Transverse colon (tissue), 4 donors: ENCODE measurements at regions not wholly inside any gene's neighbourhood (a gene's known extent, or its start where the extent isn't known, plus 50 kb on each side); places are given as distances from the start of the nearest gene placed in this dataset.

Experiments
- DNase-seq: peaks from one replicate; pipeline ENCODE4 v3.0.0-alpha.2; 2019
- H3K27ac ChIP-seq, 4 donors: fragments of 200-600 bp; sonication (generic); 2 replicates each; pipeline ENCODE4 v1.5.1; 2016 to 2018; ENCODE audit warnings: inconsistent platforms in 4 of 4
- H3K27me3 ChIP-seq: fragments of 200-600 bp; sonication (generic); 2 replicates; pipeline ENCODE4 v1.5.1; 2017; ENCODE audit warnings: inconsistent platforms
- H3K36me3 ChIP-seq, 4 donors: fragments of 200-600 bp; sonication (generic); 2 replicates each; pipeline ENCODE4 v1.5.1; 2017 to 2019; ENCODE audit warnings: inconsistent platforms in 4 of 4
- H3K4me1 ChIP-seq, 4 donors: fragments of 200-600 bp; sonication (generic); 2 replicates each; pipeline ENCODE4 v1.5.1; 2017 to 2020; ENCODE audit warnings: inconsistent platforms in 4 of 4
- H3K4me3 ChIP-seq, 4 donors: fragments of 200-600 bp; sonication (generic); 1 replicate in 1 of 4; 2 replicates in 3 of 4; pipeline versions ENCODE4 v1.5.1 to v1.6.1; 2017 to 2019; ENCODE audit warnings: inconsistent platforms in 4 of 4
- H3K9me3 ChIP-seq, 2 donors: fragments of 200-600 bp; sonication (generic); 2 replicates each; pipeline ENCODE4 v1.5.1; 2017 to 2019; ENCODE audit warnings: inconsistent platforms in 2 of 2
- EP300 ChIP-seq: sonication (generic); formaldehyde crosslinking; IDR thresholded peaks from one replicate; pipeline ENCODE4 v1.6.1; 2017; ENCODE audit warnings: antibody characterized with exemption, low read depth
- POLR2A ChIP-seq: fragments of 450-650 bp; IDR thresholded peaks from one replicate; pipeline ENCODE4 v1.6.1; 2016; ENCODE audit warnings: antibody characterized with exemption, mild to moderate bottlenecking, moderate library complexity
- POLR2AphosphoS5 ChIP-seq, 3 donors: sonication (generic); formaldehyde crosslinking; IDR thresholded peaks; one replicate each; pipeline ENCODE4 v1.6.1; 2016; ENCODE audit warnings: antibody characterized with exemption in 3 of 3
- WGBS, 2 donors: methylation state at CpG; one replicate each; pipeline ENCODE4 v1.1.5; 2018; ENCODE audit warnings: low coverage in 1 of 2; 5-methylcytosine and 5-hydroxymethylcytosine counted together
- in situ Hi-C, 4 donors: fragments of 200-750 bp; cut with MboI; loops; one replicate each; pipeline versions ENCODE4 v1.15.0 to v1.15.1; 2017; ENCODE audit warnings: low sequenced_read_pairs in 3 of 4, low pct_ligation_motif_present in 1 of 4, low pct_unique_long_range_greater_than_20kb in 1 of 4
- intact Hi-C: fragments of 100-400 bp; cut with DNase I; formaldehyde crosslinking; loops from one replicate; pipeline ENCODE4 v1.15.1; 2023; ENCODE audit warnings: low total_unique reads
- TF ChIP-seq, protein P1 (sequence below), 5 experiments: fragments of 200-600 bp in 3 of 5; fragments of 450-650 bp in 2 of 5; sonication (generic) in 3 of 5; IDR thresholded peaks; 1 replicate in 2 of 5; 2 replicates in 3 of 5; pipeline ENCODE4 v1.5.1; 2016 to 2017; ENCODE audit warnings: antibody characterized with exemption in 5 of 5, inconsistent platforms in 3 of 5, mild to moderate bottlenecking in 2 of 5, moderate library complexity in 1 of 5

DNA sequence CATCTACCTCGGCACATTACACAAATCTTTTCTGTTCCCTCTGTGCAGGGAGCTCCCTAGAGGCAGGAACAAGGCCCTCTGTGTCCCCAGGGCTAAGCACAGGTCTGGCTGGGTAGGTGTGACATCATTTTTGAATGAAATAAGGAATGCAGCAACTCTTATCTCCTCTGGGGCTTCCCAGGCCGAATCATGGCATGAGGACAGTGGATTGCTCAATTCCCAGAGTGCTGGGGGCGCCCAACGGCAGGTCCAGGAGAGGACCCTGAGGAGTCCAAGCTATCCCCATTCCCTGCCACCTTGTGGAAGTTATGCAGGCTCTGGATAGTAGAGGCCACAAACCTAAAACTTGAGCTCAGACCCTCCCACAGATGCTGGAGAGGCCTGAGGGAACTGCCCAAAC, 158.0 kb upstream of the RAB6C start:
- 92% methylated on average over 4 of the region's 4 CpGs; no CpG with 5 or more reads in 1 of the 2 donors for WGBS, 2 donors
- TF ChIP-seq EP300 (no peak), POLR2A (no peak), POLR2AphosphoS5 (IDR thresholded peaks at IDR 0.05) (no peak)
- TF ChIP-seq, protein P1, sequence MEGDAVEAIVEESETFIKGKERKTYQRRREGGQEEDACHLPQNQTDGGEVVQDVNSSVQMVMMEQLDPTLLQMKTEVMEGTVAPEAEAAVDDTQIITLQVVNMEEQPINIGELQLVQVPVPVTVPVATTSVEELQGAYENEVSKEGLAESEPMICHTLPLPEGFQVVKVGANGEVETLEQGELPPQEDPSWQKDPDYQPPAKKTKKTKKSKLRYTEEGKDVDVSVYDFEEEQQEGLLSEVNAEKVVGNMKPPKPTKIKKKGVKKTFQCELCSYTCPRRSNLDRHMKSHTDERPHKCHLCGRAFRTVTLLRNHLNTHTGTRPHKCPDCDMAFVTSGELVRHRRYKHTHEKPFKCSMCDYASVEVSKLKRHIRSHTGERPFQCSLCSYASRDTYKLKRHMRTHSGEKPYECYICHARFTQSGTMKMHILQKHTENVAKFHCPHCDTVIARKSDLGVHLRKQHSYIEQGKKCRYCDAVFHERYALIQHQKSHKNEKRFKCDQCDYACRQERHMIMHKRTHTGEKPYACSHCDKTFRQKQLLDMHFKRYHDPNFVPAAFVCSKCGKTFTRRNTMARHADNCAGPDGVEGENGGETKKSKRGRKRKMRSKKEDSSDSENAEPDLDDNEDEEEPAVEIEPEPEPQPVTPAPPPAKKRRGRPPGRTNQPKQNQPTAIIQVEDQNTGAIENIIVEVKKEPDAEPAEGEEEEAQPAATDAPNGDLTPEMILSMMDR (IDR thresholded peaks at IDR 0.05) = no peak
- intact Hi-C loops = no loop called here

DNA sequence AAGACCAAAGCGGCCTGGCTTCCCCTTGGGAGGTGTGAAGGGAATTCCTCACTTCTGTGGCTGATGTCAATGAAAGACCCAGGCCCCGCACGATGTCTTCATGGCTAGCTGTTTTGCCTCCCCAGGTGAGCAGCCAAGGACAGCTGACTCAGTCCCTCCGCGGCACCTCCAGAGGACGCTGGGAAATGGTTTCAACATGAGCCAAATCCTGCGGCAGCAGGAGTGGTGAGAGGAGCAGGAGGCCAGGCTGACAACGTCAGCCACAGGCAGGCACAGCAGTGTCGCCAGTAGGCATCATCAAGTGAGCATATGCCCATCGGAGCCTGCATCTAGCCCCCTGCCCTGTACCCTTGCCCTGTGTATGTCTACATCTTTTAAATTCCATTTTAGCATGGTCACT, 156.4 kb upstream of the RAB6C start:
- intact Hi-C loops (no loop called here), in situ Hi-C loops (no loop called here)
- Histone ChIP-seq H3K27ac (no peak overlapping the region), H3K9me3 (no peaks in the 10 kb centered on the region), H3K27me3 (no peaks in the 10 kb centered on the region), H3K4me3 (no peak overlapping the region), H3K36me3 (no peaks in the 10 kb centered on the region), H3K4me1 (no peaks in the 10 kb centered on the region)
- TF ChIP-seq POLR2A = no peak
- no peak for TF ChIP-seq POLR2AphosphoS5 (IDR thresholded peaks at IDR 0.05)
- no peak for TF ChIP-seq EP300
- TF ChIP-seq, protein P1 (IDR thresholded peaks at IDR 0.05) = no peak
- WGBS, 2 donors = 95 to 100% methylated on average over 3 to 10 of the region's 10 CpGs
- no peak for DNase-seq

More for the DNA sequence above, 158.0 kb upstream of the RAB6C start:
- no peak overlapping the region for H3K4me3 ChIP-seq
- H3K27me3 ChIP-seq = no peaks in the 10 kb centered on the region
- H3K4me1 ChIP-seq = no peaks in the 10 kb centered on the region
- in situ Hi-C loops = no loop called here
- H3K9me3 ChIP-seq = no peaks in the 10 kb centered on the region
- no peak overlapping the region for H3K27ac ChIP-seq
- H3K36me3 ChIP-seq = no peaks in the 10 kb centered on the region
- no peak for DNase-seq

DNA sequence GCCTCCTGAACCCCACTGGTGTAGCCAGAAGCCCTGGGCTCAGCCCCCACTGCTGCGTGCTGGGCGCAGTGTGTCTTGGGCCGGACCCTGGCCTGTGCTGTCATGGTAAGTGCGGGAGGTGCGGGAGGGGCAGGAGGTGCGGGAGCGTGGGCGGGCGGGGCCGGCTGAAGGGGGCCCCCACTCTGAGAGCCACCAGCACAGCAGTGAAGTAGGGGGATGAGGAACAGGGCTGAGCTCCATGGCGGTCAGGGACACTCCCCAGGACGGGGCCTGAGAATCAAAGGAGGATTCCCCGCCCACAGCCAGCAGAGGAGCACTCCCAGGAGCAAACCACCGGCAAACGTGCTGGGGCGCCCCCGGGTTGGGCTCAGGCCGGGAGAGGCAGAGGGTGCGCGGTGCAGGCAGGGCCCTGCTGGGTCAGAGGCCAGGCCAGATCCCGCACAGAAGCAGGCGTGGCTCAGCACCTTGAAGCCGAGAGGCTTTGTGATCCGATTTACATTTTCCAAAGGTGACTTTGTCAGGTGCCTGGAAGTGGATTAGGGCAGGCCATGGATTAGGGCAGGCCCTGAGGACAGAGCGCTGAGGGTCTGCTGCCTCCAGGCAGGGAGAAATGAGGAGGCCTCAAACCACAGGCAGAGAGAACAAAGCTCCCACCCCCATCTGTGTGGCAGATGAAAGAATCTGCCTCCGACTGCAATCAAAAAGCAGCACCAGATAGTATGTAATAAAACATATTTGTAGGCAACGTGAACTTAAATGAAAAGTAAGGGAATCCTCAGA, 152.0 kb upstream of the RAB6C start:
- DNase-seq = peak; percentile 14
- Histone ChIP-seq H3K4me1 (no peaks in the 10 kb centered on the region), H3K4me3 (no peak overlapping the region), H3K9me3 (peaks cover 0 to 5% of the 10 kb centered on the region in 2 donors), H3K27me3 (no peaks in the 10 kb centered on the region), H3K36me3 (no peaks in the 10 kb centered on the region), H3K27ac (no peak overlapping the region)
- intact Hi-C loops (no loop called here), in situ Hi-C loops (no loop called here)
- TF ChIP-seq POLR2AphosphoS5 (IDR thresholded peaks at IDR 0.05) (no peak), POLR2A (no peak), EP300 (no peak)
- TF ChIP-seq, protein P1 (IDR thresholded peaks at IDR 0.05) = no peak
- 71 to 75% methylated on average over 8 to 22 of the region's 27 CpGs for WGBS, 2 donors

DNA sequence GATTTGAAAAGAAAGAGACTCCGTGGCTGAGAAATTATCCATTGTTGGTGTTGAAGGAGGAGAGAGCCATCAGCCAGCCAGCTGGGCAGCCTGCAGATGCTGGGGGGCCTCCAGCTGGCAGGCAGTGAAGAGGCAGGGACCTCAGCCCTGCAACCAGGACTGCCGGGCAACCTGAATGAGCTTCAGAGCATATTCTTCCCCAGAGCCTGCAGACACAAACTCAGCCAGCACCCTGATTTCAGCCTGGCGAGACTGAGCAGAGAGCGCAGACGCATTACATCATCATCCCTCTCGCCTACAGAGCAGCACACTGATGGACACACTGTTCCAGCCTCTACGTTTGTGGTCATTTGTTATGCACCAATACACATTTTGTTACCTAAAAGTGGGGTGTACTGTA, 150.7 kb upstream of the RAB6C start:
- 43 to 81% methylated on average over 2 to 7 of the region's 7 CpGs for WGBS, 2 donors
- Histone ChIP-seq H3K27me3 (no peaks in the 10 kb centered on the region), H3K9me3 (peaks cover 0 to 5% of the 10 kb centered on the region in 2 donors), H3K4me1 (no peaks in the 10 kb centered on the region), H3K36me3 (no peaks in the 10 kb centered on the region), H3K27ac (no peak overlapping the region), H3K4me3 (no peak overlapping the region)
- intact Hi-C loops (no loop called here), in situ Hi-C loops (no loop called here)
- DNase-seq = no peak
- no peak for TF ChIP-seq POLR2AphosphoS5 (IDR thresholded peaks at IDR 0.05)
- no peak for TF ChIP-seq EP300
- TF ChIP-seq, protein P1 (IDR thresholded peaks at IDR 0.05) = no peak
- no peak for TF ChIP-seq POLR2A
